Hepatocyte (in vitro differentiated cells): ENCODE measurements at regions not wholly inside any gene's neighbourhood (a gene's known extent, or its start where the extent isn't known, plus 50 kb on each side); places are given as distances from the start of the nearest gene placed in this dataset.

ENCODE experiments used
- DNase-seq: peaks from one replicate; pipeline ENCODE4 v3.0.0-alpha.2; 2016; ENCODE audit warnings: low spot score
- H2AFZ ChIP-seq: fragments of 200-600 bp; sonication (generic); 2 replicates; pipeline ENCODE4 v1.6.0; 2016; ENCODE audit warnings: antibody characterized with exemption, mild to moderate bottlenecking
- H3K27ac ChIP-seq: fragments of 200-600 bp; sonication (generic); 2 replicates; pipeline ENCODE4 v1.5.1; 2016; ENCODE audit warnings: mild to moderate bottlenecking
- H3K27me3 ChIP-seq: fragments of 200-600 bp; sonication (generic); 2 replicates; pipeline ENCODE4 v1.6.1; 2016
- H3K36me3 ChIP-seq: fragments of 200-600 bp; sonication (generic); replicated peaks from 2 replicates; pipeline ENCODE4 v1.5.1; 2016; ENCODE audit warnings: low read depth; ENCODE audit not compliant: insufficient read depth
- H3K4me1 ChIP-seq: fragments of 200-600 bp; sonication (generic); 2 replicates; pipeline ENCODE4 v1.5.1; 2016; ENCODE audit warnings: mild to moderate bottlenecking, moderate library complexity; ENCODE audit not compliant: insufficient read depth
- H3K4me2 ChIP-seq: fragments of 200-600 bp; sonication (generic); 2 replicates; pipeline ENCODE4 v1.6.0; 2016
- H3K4me3 ChIP-seq: fragments of 200-600 bp; sonication (generic); 2 replicates; pipeline ENCODE4 v1.5.1; 2016; ENCODE audit warnings: mild to moderate bottlenecking
- H3K79me2 ChIP-seq: fragments of 200-600 bp; sonication (generic); 2 replicates; pipeline ENCODE4 v1.6.0; 2017; ENCODE audit warnings: mild to moderate bottlenecking
- H3K9me2 ChIP-seq: fragments of 200-600 bp; sonication (generic); replicated peaks from 2 replicates; pipeline ENCODE4 v1.6.0; 2017; ENCODE audit warnings: mild to moderate bottlenecking; ENCODE audit not compliant: insufficient read depth
- H3K9me3 ChIP-seq: fragments of 200-600 bp; sonication (generic); 2 replicates; pipeline ENCODE4 v1.5.1; 2016; ENCODE audit warnings: low read depth, mild to moderate bottlenecking
- H4K20me1 ChIP-seq: fragments of 200-600 bp; sonication (generic); 2 replicates; pipeline ENCODE4 v1.6.0; 2016; ENCODE audit warnings: mild to moderate bottlenecking; ENCODE audit not compliant: insufficient read depth, poor library complexity, severe bottlenecking
- CTCF ChIP-seq: fragments of 200-600 bp; sonication (generic); IDR thresholded peaks from 2 replicates; pipeline ENCODE4 v1.5.1; 2016; ENCODE audit warnings: antibody characterized with exemption, mild to moderate bottlenecking; ENCODE audit not compliant: poor library complexity
- EZH2 ChIP-seq: fragments of 200-600 bp; sonication (generic); IDR thresholded peaks from 2 replicates; pipeline ENCODE4 v1.6.1; 2016; ENCODE audit warnings: antibody characterized with exemption, mild to moderate bottlenecking, borderline replicate concordance
- EZH2phosphoT487 ChIP-seq: fragments of 200-600 bp; sonication (generic); IDR thresholded peaks from one replicate; pipeline ENCODE4 v1.6.1; 2018; ENCODE audit warnings: antibody characterized with exemption, mild to moderate bottlenecking, low read depth, moderate library complexity; ENCODE audit not compliant: unreplicated experiment, severe bottlenecking
- WGBS: methylation state at CpG from one replicate; pipeline ENCODE4 v1.1.6; 2016; ENCODE audit warnings: low lambda C conversion rate; ENCODE audit errors: missing lambda C conversion rate; 5-methylcytosine and 5-hydroxymethylcytosine counted together

GRCh38 chr18:77361382-77361781 lies 111.7 kb downstream of the GALR1 start:
- no peak overlapping the region for H2AFZ ChIP-seq
- DNase-seq: no peak
- no peak overlapping the region for H3K4me3 ChIP-seq
- H3K36me3 ChIP-seq: no peaks in the 10 kb centered on the region
- no peaks in the 10 kb centered on the region for H3K9me2 ChIP-seq
- no peaks in the 10 kb centered on the region for H3K27me3 ChIP-seq
- H3K4me2 ChIP-seq: no peak overlapping the region
- no peaks in the 10 kb centered on the region for H4K20me1 ChIP-seq
- H3K79me2 ChIP-seq: no peaks in the 10 kb centered on the region
- TF ChIP-seq CTCF (no peak), EZH2phosphoT487 (no peak), EZH2 (no peak)
- H3K9me3 ChIP-seq: no peaks in the 10 kb centered on the region
- H3K27ac ChIP-seq: no peak overlapping the region
- H3K4me1 ChIP-seq: no peaks in the 10 kb centered on the region
- WGBS: 61% methylated on average over 1 of the region's 1 CpG

GRCh38 chr18:77365667-77366066 lies 116.0 kb downstream of the GALR1 start:
- no peak for DNase-seq
- Histone ChIP-seq H3K36me3 (no peaks in the 10 kb centered on the region), H3K27me3 (no peaks in the 10 kb centered on the region), H3K27ac (no peak overlapping the region), H2AFZ (no peak overlapping the region), H3K4me2 (no peak overlapping the region), H3K9me3 (peaks cover 2% of the 10 kb centered on the region), H4K20me1 (no peaks in the 10 kb centered on the region), H3K9me2 (no peaks in the 10 kb centered on the region), H3K4me1 (peaks cover 5% of the 10 kb centered on the region), H3K79me2 (no peaks in the 10 kb centered on the region), H3K4me3 (no peak overlapping the region)
- TF ChIP-seq CTCF (no peak), EZH2 (no peak), EZH2phosphoT487 (no peak)
- 94% methylated on average over 2 of the region's 2 CpGs for WGBS

DNA sequence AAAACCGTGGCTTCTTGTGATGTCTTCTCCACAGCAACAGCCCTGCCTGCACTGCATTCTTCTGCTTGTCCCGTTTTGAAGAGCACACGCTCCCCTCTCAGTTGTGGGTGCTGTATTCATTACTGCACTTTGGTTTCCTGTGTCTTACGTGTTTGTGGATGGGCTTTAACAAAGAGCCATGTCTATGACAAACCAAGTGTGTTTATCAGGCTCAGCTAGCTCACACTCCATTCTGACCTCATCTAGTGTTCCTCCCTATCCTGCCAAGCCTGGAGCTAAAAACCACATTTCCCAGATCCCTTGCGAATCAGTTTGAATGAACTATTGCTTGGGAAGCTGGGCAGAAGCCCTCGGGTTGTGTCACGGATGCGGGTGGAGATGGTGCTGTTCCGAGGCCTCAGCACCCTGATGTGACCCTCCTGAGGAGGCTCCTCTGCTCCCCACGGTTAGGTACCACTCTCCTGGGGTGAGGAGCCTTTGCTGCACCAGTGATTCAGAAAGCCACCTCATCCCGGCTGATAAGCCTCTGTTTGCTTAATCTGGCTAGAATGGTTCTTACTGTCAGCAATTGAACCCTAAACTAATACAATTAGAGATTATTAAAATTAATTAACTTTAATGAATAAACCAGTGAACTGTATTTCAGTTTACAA lies 116.5 kb downstream of the GALR1 start:
- no peak for DNase-seq
- no peak for TF ChIP-seq EZH2
- TF ChIP-seq CTCF: no peak
- TF ChIP-seq EZH2phosphoT487: no peak
- peaks cover 4% of the 10 kb centered on the region for H3K9me3 ChIP-seq
- H3K4me2 ChIP-seq: no peak overlapping the region
- H4K20me1 ChIP-seq: no peaks in the 10 kb centered on the region
- peaks cover 5% of the 10 kb centered on the region for H3K4me1 ChIP-seq
- no peak overlapping the region for H2AFZ ChIP-seq
- no peak overlapping the region for H3K27ac ChIP-seq
- H3K36me3 ChIP-seq: no peaks in the 10 kb centered on the region
- no peak overlapping the region for H3K4me3 ChIP-seq
- 80% methylated on average over 11 of the region's 11 CpGs for WGBS
- H3K9me2 ChIP-seq: no peaks in the 10 kb centered on the region
- no peaks in the 10 kb centered on the region for H3K27me3 ChIP-seq
- no peaks in the 10 kb centered on the region for H3K79me2 ChIP-seq
